ENCODE measurements at regions not wholly inside any gene's neighbourhood (a gene's known extent, or its start where the extent isn't known, plus 50 kb on each side); places are given as distances from the start of the nearest gene placed in this dataset.

GRCh38 chr11:69576069-69576782, 64.7 kb upstream of the CCND1 start (continued):
- TF ChIP-seq KIAA2018 (CRISPR knock-in tag; IDR thresholded peaks at IDR 0.05; ENCODE audit: borderline replicate concordance) (no peak), ZNF562 (CRISPR knock-in tag; IDR thresholded peaks at IDR 0.05; ENCODE audit: borderline replicate concordance) (no peak)

DNA sequence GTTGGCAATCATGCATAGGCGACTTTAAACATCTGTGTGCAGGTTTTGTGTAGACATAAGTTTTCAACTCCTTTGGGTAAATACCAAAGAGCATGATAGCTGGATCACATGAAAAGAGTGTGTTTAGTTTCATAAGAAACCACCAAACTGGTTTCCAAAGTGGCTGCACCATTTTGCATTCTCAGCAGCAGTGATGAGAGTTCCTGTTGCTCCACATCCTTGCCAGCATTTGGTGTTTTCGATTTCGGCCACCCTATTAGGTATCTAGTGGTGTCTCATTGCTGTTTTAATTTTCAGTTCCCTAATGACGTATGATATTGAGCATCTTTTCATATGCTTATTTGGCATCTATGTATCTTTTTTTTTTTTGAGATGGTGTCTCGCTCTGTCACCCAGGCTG, 62.8 kb upstream of the CCND1 start:
- FAIRE-seq = no peak
- H3K4me2 ChIP-seq (ENCODE audit: low read depth, low read length) = no peak overlapping the region
- peaks cover 6 to 42% of the 10 kb centered on the region in 2 experiments; a peak in 4 of 5 replicates for H3K27me3 ChIP-seq (ENCODE audit: control insufficient read depth in 1 of 2, insufficient read depth in 2 of 2, low read length in 2 of 2)
- BruUV-seq (replicated peaks) = no TSS peak
- ChIA-PET POLR2A (no interaction called here), CTCF (ENCODE audit: low intra/inter-chr PET ratio, low total read pairs) (no interaction called here)
- no peak overlapping the region for H3K27ac ChIP-seq (ENCODE audit: extremely low read length, insufficient read depth, low read length)
- H3K9ac ChIP-seq (ENCODE audit: insufficient read depth, low read depth, low read length) = no peak overlapping the region
- in situ Hi-C loops (cut with HindIII; ENCODE audit: extremely low pct_ligation_motif_present, low pct_unique_long_range_greater_than_20kb) (no loop called here), intact Hi-C loops (cut with micrococcal nuclease; ENCODE audit: unreplicated experiment) (loop anchor here (5.0 kb wide), 1 partner anchor 59 kb away; no protein-coding TSS in a partner anchor)
- no peak overlapping the region for H3K4me3 ChIP-seq (replicated peaks in 1 of 3; ENCODE audit: insufficient read depth in 1 of 3, low read depth in 2 of 3, low read length in 3 of 3)
- H3K36me3 ChIP-seq (replicated peaks in 1 of 2; ENCODE audit: control insufficient read depth in 1 of 2, insufficient read depth in 2 of 2, low read length in 2 of 2) = no peaks in the 10 kb centered on the region
- no peak overlapping the region for H2AFZ ChIP-seq (ENCODE audit: low read length)
- ATAC-seq = no peak
- no peak for DNase-seq (ENCODE audit: low spot score)
- no peaks in the 10 kb centered on the region for H3K79me2 ChIP-seq (ENCODE audit: insufficient read depth, low read length)
- 63% methylated on average over 5 of the region's 5 CpGs for WGBS (ENCODE audit: low lambda C conversion rate)
- no peaks in the 10 kb centered on the region for H3K9me3 ChIP-seq (ENCODE audit: low read length)
- peaks cover 29% of the 10 kb centered on the region for H3K4me1 ChIP-seq (ENCODE audit: insufficient read depth, low read length)
- no peaks in the 10 kb centered on the region for H4K20me1 ChIP-seq (ENCODE audit: insufficient read depth, low read length)
- TF ChIP-seq ZNF530 (CRISPR knock-in tag; IDR thresholded peaks at IDR 0.05; ENCODE audit: low read depth) (no peak), ZNF7 (CRISPR knock-in tag; IDR thresholded peaks at IDR 0.05) (peak; percentile 52; the same call in 1 of the 2 replicates), ZBTB20 (CRISPR knock-in tag; IDR thresholded peaks at IDR 0.05; ENCODE audit: borderline replicate concordance, low read depth) (no peak), HNRNPK (IDR thresholded peaks at IDR 0.05; ENCODE audit: low read depth, low read length, poor library complexity, severe bottlenecking) (no peak)
- TF ChIP-seq, protein P1, sequence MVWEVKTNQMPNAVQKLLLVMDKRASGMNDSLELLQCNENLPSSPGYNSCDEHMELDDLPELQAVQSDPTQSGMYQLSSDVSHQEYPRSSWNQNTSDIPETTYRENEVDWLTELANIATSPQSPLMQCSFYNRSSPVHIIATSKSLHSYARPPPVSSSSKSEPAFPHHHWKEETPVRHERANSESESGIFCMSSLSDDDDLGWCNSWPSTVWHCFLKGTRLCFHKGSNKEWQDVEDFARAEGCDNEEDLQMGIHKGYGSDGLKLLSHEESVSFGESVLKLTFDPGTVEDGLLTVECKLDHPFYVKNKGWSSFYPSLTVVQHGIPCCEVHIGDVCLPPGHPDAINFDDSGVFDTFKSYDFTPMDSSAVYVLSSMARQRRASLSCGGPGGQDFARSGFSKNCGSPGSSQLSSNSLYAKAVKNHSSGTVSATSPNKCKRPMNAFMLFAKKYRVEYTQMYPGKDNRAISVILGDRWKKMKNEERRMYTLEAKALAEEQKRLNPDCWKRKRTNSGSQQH (CRISPR knock-in tag; IDR thresholded peaks at IDR 0.05; ENCODE audit: low read depth) = no peak
